H1 (cell line): ENCODE measurements at regions not wholly inside any gene's neighbourhood (a gene's known extent, or its start where the extent isn't known, plus 50 kb on each side); places are given as distances from the start of the nearest gene placed in this dataset.

ENCODE experiments used
- CTCF ChIA-PET: fragments of 300-600 bp; sonication (Branson Sonifier 250); formaldehyde crosslinking; loops from one replicate; lab custom pipeline; 2021; ENCODE audit not compliant: partially characterized antibody; lab: Charles Lee
- POLR2A ChIA-PET: fragments of 300-600 bp; sonication (Branson Sonifier 250); formaldehyde crosslinking; loops from one replicate; lab custom pipeline; 2021; ENCODE audit warnings: inconsistent platforms; ENCODE audit not compliant: partially characterized antibody; lab: Charles Lee
- DNase-seq, 2 experiments: peaks; one replicate each; pipeline versions ENCODE4 v3.0.0 to v3.0.0-alpha.2; 2010 to 2022; ENCODE audit warnings: low spot score in 2 of 2, low read depth in 1 of 2, mixed read lengths in 1 of 2
- FAIRE-seq: peaks from 2 replicates; lab custom pipeline; 2011; peaks lifted over from hg19 to GRCh38; lab: Jason Lieb, UNC
- H2AFZ ChIP-seq: 2 replicates; pipeline ENCODE4 v1.8.1; 2012; ENCODE audit warnings: low read length, inconsistent platforms
- H2AK5ac ChIP-seq: 2 replicates; pipeline ENCODE4 v1.6.1; 2013; ENCODE audit warnings: low read depth, low read length
- H2BK120ac ChIP-seq: replicated peaks from 2 replicates; pipeline ENCODE3; 2013; ENCODE audit warnings: low read depth, low read length, inconsistent platforms
- H2BK12ac ChIP-seq: 2 replicates; pipeline ENCODE4 v1.6.1; 2013; ENCODE audit warnings: low read depth, low read length
- H2BK15ac ChIP-seq: 2 replicates; pipeline ENCODE4 v1.6.1; 2013; ENCODE audit warnings: low read length
- H2BK20ac ChIP-seq: 2 replicates; pipeline ENCODE4 v1.6.1; 2013; ENCODE audit warnings: low read length
- H2BK5ac ChIP-seq: 2 replicates; pipeline ENCODE4 v1.6.1; 2013; ENCODE audit warnings: low read depth, low read length
- H3K14ac ChIP-seq: 2 replicates; pipeline ENCODE4 v1.6.1; 2013; ENCODE audit warnings: inconsistent platforms; ENCODE audit not compliant: insufficient read length
- H3K18ac ChIP-seq: 2 replicates; pipeline ENCODE4 v1.6.1; 2013; ENCODE audit warnings: low read length; ENCODE audit errors: extremely low read depth
- H3K23ac ChIP-seq: 2 replicates; pipeline ENCODE4 v1.6.1; 2013; ENCODE audit warnings: inconsistent platforms; ENCODE audit not compliant: insufficient read length
- H3K23me2 ChIP-seq: 2 replicates; pipeline ENCODE4 v1.6.1; 2013; ENCODE audit warnings: low read depth, low read length
- H3K27ac ChIP-seq: 2 replicates; pipeline ENCODE4 v1.6.1; 2011; ENCODE audit warnings: low read depth, low read length, inconsistent platforms
- H3K27me3 ChIP-seq, 4 experiments: replicated peaks in 1 of 4; 1 replicate in 1 of 4; 2 replicates in 3 of 4; pipeline versions ENCODE4 v1.6.1 to v1.8.1; 2011 to 2013; ENCODE audit warnings: low read length in 3 of 4, mild to moderate bottlenecking in 3 of 4, inconsistent platforms in 2 of 4, mixed read lengths in 2 of 4, moderate library complexity in 1 of 4; ENCODE audit not compliant: control insufficient read depth in 3 of 4, insufficient read depth in 3 of 4; ENCODE audit errors: extremely low read depth in 1 of 4
- H3K36me3 ChIP-seq, 4 experiments: 2 replicates each; pipeline versions ENCODE4 v1.6.1 to v1.8.1; 2011 to 2013; ENCODE audit warnings: mild to moderate bottlenecking in 4 of 4, low read length in 3 of 4, moderate library complexity in 2 of 4, control low read depth in 1 of 4, inconsistent platforms in 1 of 4; ENCODE audit not compliant: insufficient read depth in 4 of 4, control insufficient read depth in 2 of 4
- H3K4ac ChIP-seq: replicated peaks from 2 replicates; pipeline ENCODE3; 2013; ENCODE audit warnings: low read length, low read depth, mixed read lengths, inconsistent platforms; ENCODE audit not compliant: insufficient read length
- H3K4me1 ChIP-seq, 4 experiments: replicated peaks in 1 of 4; 1 replicate in 1 of 4; 2 replicates in 3 of 4; pipeline versions ENCODE4 v1.6.1 to v1.8.1; 2011 to 2013; ENCODE audit warnings: low read length in 3 of 4, inconsistent platforms in 2 of 4, mixed read lengths in 1 of 4; ENCODE audit not compliant: insufficient read depth in 4 of 4, control insufficient read depth in 3 of 4
- H3K4me2 ChIP-seq, 2 experiments: 2 replicates each; pipeline versions ENCODE4 v1.6.1 to v1.8.1; 2011 to 2013; ENCODE audit warnings: low read depth in 2 of 2, low read length in 2 of 2, control low read depth in 1 of 2, inconsistent platforms in 1 of 2, mild to moderate bottlenecking in 1 of 2; ENCODE audit not compliant: insufficient read depth in 1 of 2
- H3K4me3 ChIP-seq, 4 experiments: fragments of 200-600, 300-600 bp in 1 of 4; sonication (generic), shearing (Covaris generic), sonication (Bioruptor Twin) in 1 of 4; 2 replicates each; pipeline versions ENCODE4 v1.5.1 to v1.8.1; 2011 to 2016; ENCODE audit warnings: low read length in 4 of 4, low read depth in 3 of 4, control low read depth in 2 of 4, inconsistent platforms in 2 of 4, mild to moderate bottlenecking in 2 of 4, mixed read lengths in 1 of 4, moderate library complexity in 1 of 4; ENCODE audit not compliant: insufficient read depth in 2 of 4; ENCODE audit errors: extremely low read depth in 1 of 4
- H3K56ac ChIP-seq: replicated peaks from 2 replicates; pipeline ENCODE3; 2013; ENCODE audit warnings: low read depth, mild to moderate bottlenecking, mixed read lengths, low read length, inconsistent platforms; ENCODE audit not compliant: insufficient read length
- H3K79me1 ChIP-seq: 2 replicates; pipeline ENCODE4 v1.6.1; 2013; ENCODE audit warnings: low read depth, low read length, control low read depth
- H3K79me2 ChIP-seq, 2 experiments: 2 replicates each; pipeline versions ENCODE4 v1.6.1 to v1.8.1; 2012 to 2013; ENCODE audit warnings: low read length in 2 of 2, mild to moderate bottlenecking in 2 of 2, inconsistent platforms in 1 of 2; ENCODE audit not compliant: insufficient read depth in 2 of 2, control insufficient read depth in 1 of 2
- H3K9ac ChIP-seq, 4 experiments: replicated peaks in 1 of 4; 1 replicate in 1 of 4; 2 replicates in 3 of 4; pipeline versions ENCODE4 v1.6.1 to v1.8.1; 2011 to 2013; ENCODE audit warnings: low read depth in 3 of 4, low read length in 3 of 4, control low read depth in 2 of 4, mild to moderate bottlenecking in 2 of 4, moderate library complexity in 2 of 4, inconsistent platforms in 1 of 4; ENCODE audit errors: extremely low read depth in 1 of 4
- H3K9me3 ChIP-seq, 2 experiments: 2 replicates each; pipeline versions ENCODE4 v1.6.1 to v1.8.1; 2012 to 2013; ENCODE audit warnings: mild to moderate bottlenecking in 2 of 2, moderate library complexity in 2 of 2, control low read depth in 1 of 2, inconsistent platforms in 1 of 2, low read depth in 1 of 2, low read length in 1 of 2, mixed read lengths in 1 of 2; ENCODE audit not compliant: insufficient read depth in 2 of 2
- H4K20me1 ChIP-seq, 2 experiments: replicated peaks in 1 of 2; 2 replicates each; pipeline versions ENCODE3 to v1.8.1; 2011 to 2013; ENCODE audit warnings: inconsistent platforms in 2 of 2, low read length in 2 of 2, mild to moderate bottlenecking in 1 of 2; ENCODE audit not compliant: insufficient read depth in 2 of 2, control insufficient read depth in 1 of 2
- H4K5ac ChIP-seq: 2 replicates; pipeline ENCODE4 v1.6.1; 2013; ENCODE audit warnings: low read length, low read depth, mixed read lengths, inconsistent platforms; ENCODE audit not compliant: insufficient read length
- H4K8ac ChIP-seq: 2 replicates; pipeline ENCODE4 v1.8.0; 2013; ENCODE audit warnings: mild to moderate bottlenecking, moderate library complexity, low read length, inconsistent platforms; ENCODE audit not compliant: insufficient read depth; ENCODE audit errors: extremely low read depth
- H4K91ac ChIP-seq: replicated peaks from 2 replicates; pipeline ENCODE3; 2013; ENCODE audit warnings: low read length, mixed read lengths, inconsistent platforms; ENCODE audit not compliant: insufficient read length
- CHD2 ChIP-seq: IDR thresholded peaks from 2 replicates; pipeline ENCODE4 v1.6.1; 2012; ENCODE audit warnings: low read length, improper control_type of control experiment
- KDM5A ChIP-seq: fragments of 200-600 bp; IDR thresholded peaks from 2 replicates; pipeline ENCODE4 v1.7.1; 2012; ENCODE audit warnings: mild to moderate bottlenecking, low read length, inconsistent platforms, mixed read lengths
- MAX ChIP-seq: IDR thresholded peaks from 2 replicates; pipeline ENCODE4 v1.6.1; 2012; ENCODE audit warnings: inconsistent platforms
- SIN3A ChIP-seq, 2 experiments: IDR thresholded peaks in 1 of 2; conservative IDR thresholded peaks in 1 of 2; 2 replicates each; pipeline ENCODE4 v1.6.1; 2011 to 2012; ENCODE audit warnings: low read length in 2 of 2, improper control_type of control experiment in 1 of 2, low read depth in 1 of 2, mild to moderate bottlenecking in 1 of 2
- SP2 ChIP-seq: IDR thresholded peaks from 2 replicates; pipeline ENCODE4 v1.6.1; 2012; ENCODE audit warnings: mild to moderate bottlenecking, low read length, inconsistent platforms
- WGBS, 2 experiments: shearing (Covaris generic) in 1 of 2; methylation state at CpG; one replicate each; pipeline versions ENCODE4 v1.1.6 to v1.1.7; 2013 to 2015; ENCODE audit warnings: low lambda C conversion rate in 2 of 2, mixed read lengths in 2 of 2, inconsistent platforms in 1 of 2, low coverage in 1 of 2, missing lambda C conversion rate in 1 of 2; ENCODE audit not compliant: insufficient replicate concordance in 2 of 2, insufficient coverage in 1 of 2, insufficient read length in 1 of 2; ENCODE audit errors: extremely low coverage in 1 of 2, missing lambda C conversion rate in 1 of 2; 5-methylcytosine and 5-hydroxymethylcytosine counted together
- TF ChIP-seq, protein P1 (sequence below): IDR thresholded peaks from 2 replicates; pipeline ENCODE4 v1.6.1; 2011; ENCODE audit warnings: low read length, improper control_type of control experiment

DNA sequence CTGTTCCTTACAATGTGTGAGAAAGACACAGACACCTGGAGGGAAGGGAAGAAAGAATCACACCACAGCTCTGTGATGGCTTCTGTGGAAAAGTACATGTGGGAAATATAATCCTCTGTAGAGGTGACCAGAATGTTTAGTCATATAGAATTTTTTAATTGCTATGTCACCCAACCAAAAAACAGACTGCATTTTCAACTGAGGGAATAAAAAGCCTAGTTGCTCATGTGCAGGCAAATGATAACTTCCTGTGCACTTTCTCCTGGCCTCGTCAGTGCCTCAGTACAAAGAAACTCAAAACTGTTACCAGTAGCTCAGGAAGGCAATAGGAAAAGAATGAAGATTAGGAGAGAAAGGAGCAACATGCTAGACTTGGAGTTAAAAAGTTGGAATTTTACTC is 326.8 kb downstream of the OSR1 start:
- H2AK5ac ChIP-seq: no peak overlapping the region
- DNase-seq (no peak), FAIRE-seq (no peak)
- no peak overlapping the region for H2BK20ac ChIP-seq
- no peak overlapping the region for H4K5ac ChIP-seq
- no peak overlapping the region for H2BK15ac ChIP-seq
- H3K23ac ChIP-seq: no peak overlapping the region
- no peak overlapping the region for H3K14ac ChIP-seq
- H3K4me3 ChIP-seq: no peak overlapping the region
- H3K36me3 ChIP-seq: no peaks in the 10 kb centered on the region
- H3K9ac ChIP-seq: no peak overlapping the region
- no peak overlapping the region for H3K4ac ChIP-seq
- no peak overlapping the region for H4K8ac ChIP-seq
- POLR2A ChIA-PET: no interaction called here
- CTCF ChIA-PET: interaction anchor here (0.8 to 1.1 kb wide), 2 partner anchors 12 to 49 kb away, joined by 3 read pairs; no protein-coding TSS in a partner anchor
- no peak overlapping the region for H3K27ac ChIP-seq
- H2BK120ac ChIP-seq: no peak overlapping the region
- no peak overlapping the region for H3K18ac ChIP-seq
- no peaks in the 10 kb centered on the region; a peak in 1 of 4 replicates for H3K9me3 ChIP-seq
- no peak overlapping the region for H4K91ac ChIP-seq
- no peaks in the 10 kb centered on the region for H3K79me2 ChIP-seq
- H2BK12ac ChIP-seq: no peak overlapping the region
- TF ChIP-seq, protein P1, sequence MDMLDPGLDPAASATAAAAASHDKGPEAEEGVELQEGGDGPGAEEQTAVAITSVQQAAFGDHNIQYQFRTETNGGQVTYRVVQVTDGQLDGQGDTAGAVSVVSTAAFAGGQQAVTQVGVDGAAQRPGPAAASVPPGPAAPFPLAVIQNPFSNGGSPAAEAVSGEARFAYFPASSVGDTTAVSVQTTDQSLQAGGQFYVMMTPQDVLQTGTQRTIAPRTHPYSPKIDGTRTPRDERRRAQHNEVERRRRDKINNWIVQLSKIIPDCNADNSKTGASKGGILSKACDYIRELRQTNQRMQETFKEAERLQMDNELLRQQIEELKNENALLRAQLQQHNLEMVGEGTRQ: no peak
- TF ChIP-seq MAX: no peak
- no peak for TF ChIP-seq SP2
- TF ChIP-seq SIN3A (conservative IDR thresholded peaks at IDR 0.05 in 1 of 2, IDR thresholded peaks at IDR 0.05 in 1 of 2; ENCODE audit: low read depth in 1 of 2, low read length in 2 of 2): no peak
- TF ChIP-seq KDM5A: no peak
- TF ChIP-seq CHD2: no peak
- TF ChIP-seq, all 59 proteins: peak for 0
- Histone ChIP-seq H3K56ac (no peak overlapping the region), H2BK5ac (no peak overlapping the region), H3K4me1 (no peaks in the 10 kb centered on the region; a peak in 2 of 7 replicates), H3K79me1 (no peaks in the 10 kb centered on the region), H2AFZ (no peak overlapping the region), H4K20me1 (no peaks in the 10 kb centered on the region), H3K23me2 (no peaks in the 10 kb centered on the region), H3K4me2 (no peak overlapping the region), H3K27me3 (no peaks in the 10 kb centered on the region)
- 94% methylated on average over 1 of the region's 1 CpG; no CpG with 5 or more reads in 1 of the 2 experiments for WGBS, 2 experiments
